A673 (cell line): ENCODE measurements at regions not wholly inside any gene's neighbourhood (a gene's known extent, or its start where the extent isn't known, plus 50 kb on each side); places are given as distances from the start of the nearest gene placed in this dataset.

Source experiments
- EZH2 ChIP-seq: fragments of 200-600 bp; sonication (generic); IDR thresholded peaks from 2 replicates; pipeline ENCODE4 v1.6.1; 2017; ENCODE audit warnings: borderline replicate concordance, low read depth, mild to moderate bottlenecking, mixed read lengths, antibody characterized with exemption, low read length; ENCODE audit not compliant: poor library complexity, severe bottlenecking
- TF ChIP-seq, protein P1 (sequence below): fragments of 300-800, 200-600 bp; sonication (generic); conservative IDR thresholded peaks from 2 replicates; pipeline ENCODE4 v1.5.1; 2017; ENCODE audit warnings: low read depth, mild to moderate bottlenecking, antibody characterized with exemption, low read length, moderate library complexity, mixed read lengths

DNA sequence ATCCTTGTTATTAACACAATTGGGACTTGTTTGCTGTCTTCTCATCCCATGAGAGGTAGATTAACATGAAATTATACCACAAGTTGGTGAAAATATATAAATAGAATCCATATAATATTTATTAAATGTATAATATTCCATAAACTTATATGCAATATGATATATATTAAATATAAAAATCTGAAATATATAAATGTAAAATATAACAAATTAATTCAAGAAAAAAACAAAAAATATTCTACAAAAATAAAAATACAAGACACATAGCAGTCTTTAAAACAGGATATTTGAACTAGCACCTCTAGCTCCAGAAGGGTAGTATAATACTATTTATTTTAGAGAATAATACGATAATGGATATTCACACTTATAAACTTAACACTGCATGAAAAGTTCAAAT lies 603.3 kb upstream of the FLRT2 start:
- TF ChIP-seq, protein P1, sequence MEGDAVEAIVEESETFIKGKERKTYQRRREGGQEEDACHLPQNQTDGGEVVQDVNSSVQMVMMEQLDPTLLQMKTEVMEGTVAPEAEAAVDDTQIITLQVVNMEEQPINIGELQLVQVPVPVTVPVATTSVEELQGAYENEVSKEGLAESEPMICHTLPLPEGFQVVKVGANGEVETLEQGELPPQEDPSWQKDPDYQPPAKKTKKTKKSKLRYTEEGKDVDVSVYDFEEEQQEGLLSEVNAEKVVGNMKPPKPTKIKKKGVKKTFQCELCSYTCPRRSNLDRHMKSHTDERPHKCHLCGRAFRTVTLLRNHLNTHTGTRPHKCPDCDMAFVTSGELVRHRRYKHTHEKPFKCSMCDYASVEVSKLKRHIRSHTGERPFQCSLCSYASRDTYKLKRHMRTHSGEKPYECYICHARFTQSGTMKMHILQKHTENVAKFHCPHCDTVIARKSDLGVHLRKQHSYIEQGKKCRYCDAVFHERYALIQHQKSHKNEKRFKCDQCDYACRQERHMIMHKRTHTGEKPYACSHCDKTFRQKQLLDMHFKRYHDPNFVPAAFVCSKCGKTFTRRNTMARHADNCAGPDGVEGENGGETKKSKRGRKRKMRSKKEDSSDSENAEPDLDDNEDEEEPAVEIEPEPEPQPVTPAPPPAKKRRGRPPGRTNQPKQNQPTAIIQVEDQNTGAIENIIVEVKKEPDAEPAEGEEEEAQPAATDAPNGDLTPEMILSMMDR = no peak
- no peak for TF ChIP-seq EZH2
